GM23338 (cell line): ENCODE measurements at regions not wholly inside any gene's neighbourhood (a gene's known extent, or its start where the extent isn't known, plus 50 kb on each side); places are given as distances from the start of the nearest gene placed in this dataset.

Source experiments
- CREB1 ChIP-seq: fragments of 250-450 bp; sonication (Bioruptor Pico); IDR thresholded peaks from 2 replicates; pipeline ENCODE4 v1.5.0; 2020; ENCODE audit warnings: low read depth, mild to moderate bottlenecking, moderate library complexity
- CTCF ChIP-seq, 2 experiments: fragments of 200-600 bp in 1 of 2; sonication (generic) in 1 of 2; conservative IDR thresholded peaks; 2 replicates each; pipeline versions ENCODE4 v1.5.1 to v1.6.1; 2016 to 2017; ENCODE audit warnings: antibody characterized with exemption in 2 of 2, low read depth in 2 of 2, mild to moderate bottlenecking in 2 of 2, moderate library complexity in 1 of 2
- ETS1 ChIP-seq: IDR thresholded peaks from 2 replicates; pipeline ENCODE4 v1.6.1; 2016; ENCODE audit warnings: antibody characterized with exemption
- EZH2 ChIP-seq: fragments of 200-600 bp; sonication (generic); IDR thresholded peaks from one replicate; pipeline ENCODE4 v1.8.0; 2017; ENCODE audit warnings: antibody characterized with exemption, mild to moderate bottlenecking, low read depth; ENCODE audit not compliant: unreplicated experiment
- EZH2phosphoT487 ChIP-seq: fragments of 200-600 bp; sonication (generic); IDR thresholded peaks from one replicate; pipeline ENCODE4 v1.8.1; 2018; ENCODE audit warnings: antibody characterized with exemption; ENCODE audit not compliant: unreplicated experiment
- JUNB ChIP-seq: IDR thresholded peaks from one replicate; pipeline ENCODE4 v1.6.1; 2016; ENCODE audit warnings: antibody characterized with exemption; ENCODE audit not compliant: unreplicated experiment
- NANOG ChIP-seq: IDR thresholded peaks from 2 replicates; pipeline ENCODE4 v1.6.1; 2016; ENCODE audit warnings: antibody characterized with exemption, borderline replicate concordance
- POLR2AphosphoS5 ChIP-seq: IDR thresholded peaks from 2 replicates; pipeline ENCODE4 v1.6.1; 2016; ENCODE audit warnings: antibody characterized with exemption, low read depth
- REST ChIP-seq: IDR thresholded peaks from one replicate; pipeline ENCODE4 v1.6.1; 2018; ENCODE audit warnings: antibody characterized with exemption; ENCODE audit not compliant: unreplicated experiment
- STAT1 ChIP-seq: IDR thresholded peaks from one replicate; pipeline ENCODE4 v1.6.1; 2016; ENCODE audit warnings: antibody characterized with exemption; ENCODE audit not compliant: unreplicated experiment
- ZNF114 ChIP-seq: fragments of 250-450 bp; sonication (Bioruptor Pico); IDR thresholded peaks from 2 replicates; pipeline ENCODE4 v1.5.0; 2020; ENCODE audit warnings: mild to moderate bottlenecking, moderate library complexity
- ZNF462 ChIP-seq: fragments of 250-450 bp; sonication (Bioruptor Pico); IDR thresholded peaks from 2 replicates; pipeline ENCODE4 v1.5.0; 2020; ENCODE audit warnings: mild to moderate bottlenecking, moderate library complexity

GRCh38 chr14:98189511-98189910, 1082.5 kb downstream of the BCL11B start:
- TF ChIP-seq CTCF (conservative IDR thresholded peaks at IDR 0.05; ENCODE audit: low read depth in 2 of 2) (no peak), ZNF114 (CRISPR knock-in tag) (no peak), POLR2AphosphoS5 (no peak), EZH2 (no peak), STAT1 (no peak), EZH2phosphoT487 (no peak), NANOG (no peak), REST (no peak), JUNB (no peak), ZNF462 (no peak), CREB1 (no peak), ETS1 (no peak)
